Subcutaneous abdominal adipose tissue (tissue), 5 donors: ENCODE measurements at regions not wholly inside any gene's neighbourhood (a gene's known extent, or its start where the extent isn't known, plus 50 kb on each side); places are given as distances from the start of the nearest gene placed in this dataset.

Source experiments
- H3K27ac ChIP-seq: one replicate; pipeline ENCODE4 v1.7.0; 2013; ENCODE audit warnings: low read depth, mild to moderate bottlenecking, inconsistent platforms, low read length, moderate library complexity
- H3K27me3 ChIP-seq, 5 donors: one replicate each; pipeline ENCODE4 v1.7.0; 2013; ENCODE audit warnings: low read length in 5 of 5, inconsistent platforms in 1 of 5; ENCODE audit not compliant: control insufficient read depth in 5 of 5, insufficient read depth in 4 of 5
- H3K36me3 ChIP-seq, 5 donors: one replicate each; pipeline ENCODE4 v1.7.0; 2013; ENCODE audit warnings: low read length in 5 of 5; ENCODE audit not compliant: control insufficient read depth in 5 of 5, insufficient read depth in 5 of 5
- H3K4me1 ChIP-seq, 5 donors: one replicate each; pipeline ENCODE4 v1.7.0; 2013; ENCODE audit warnings: low read length in 5 of 5, mild to moderate bottlenecking in 3 of 5, moderate library complexity in 1 of 5; ENCODE audit not compliant: control insufficient read depth in 5 of 5, insufficient read depth in 5 of 5
- H3K4me3 ChIP-seq, 5 donors: one replicate each; pipeline ENCODE4 v1.7.0; 2013; ENCODE audit warnings: low read length in 5 of 5, low read depth in 1 of 5
- H3K9ac ChIP-seq, 5 donors: one replicate each; pipeline ENCODE4 v1.7.0; 2013; ENCODE audit warnings: low read length in 5 of 5, mild to moderate bottlenecking in 4 of 5, moderate library complexity in 3 of 5
- H3K9me3 ChIP-seq, 5 donors: one replicate each; pipeline ENCODE4 v1.7.0; 2013; ENCODE audit warnings: low read length in 5 of 5; ENCODE audit not compliant: control insufficient read depth in 5 of 5
- donor health status: healthy.
- donor health status: healthy.
- donor health status: healthy.
- donor health status: healthy.
- donor health status: healthy.

GRCh38 chr3:74564560-74564959 is 49.9 kb downstream of the CNTN3 start:
- no peak overlapping the region for H3K9ac ChIP-seq

GRCh38 chr3:74562558-74563269 is 51.7 kb downstream of the CNTN3 start:
- Histone ChIP-seq H3K27me3 (no peaks in the 10 kb centered on the region), H3K27ac (no peak overlapping the region), H3K9me3 (peaks cover 0 to 10% (median 4%) of the 10 kb centered on the region in 5 donors)

More at GRCh38 chr3:74564560-74564959, 49.9 kb downstream of the CNTN3 start:
- Histone ChIP-seq H3K27me3 (no peaks in the 10 kb centered on the region), H3K27ac (no peak overlapping the region), H3K9me3 (peaks cover 0 to 10% (median 4%) of the 10 kb centered on the region in 5 donors), H3K36me3 (no peaks in the 10 kb centered on the region), H3K4me3 (no peak overlapping the region), H3K4me1 (peaks cover 0 to 6% (median 0%) of the 10 kb centered on the region in 5 donors)

GRCh38 chr3:74561881-74562280 is 52.6 kb downstream of the CNTN3 start:
- peaks cover 0 to 6% (median 0%) of the 10 kb centered on the region in 5 donors for H3K4me1 ChIP-seq
- no peaks in the 10 kb centered on the region for H3K27me3 ChIP-seq
- H3K9ac ChIP-seq, result no peak overlapping the region
- no peak overlapping the region for H3K4me3 ChIP-seq
- H3K36me3 ChIP-seq, result no peaks in the 10 kb centered on the region
- peaks cover 0 to 10% (median 4%) of the 10 kb centered on the region in 5 donors for H3K9me3 ChIP-seq
- no peak overlapping the region for H3K27ac ChIP-seq

More at GRCh38 chr3:74562558-74563269, 51.7 kb downstream of the CNTN3 start:
- H3K36me3 ChIP-seq, result no peaks in the 10 kb centered on the region
- H3K4me3 ChIP-seq, result no peak overlapping the region
- H3K9ac ChIP-seq, result no peak overlapping the region
- peaks cover 0 to 6% (median 0%) of the 10 kb centered on the region in 5 donors for H3K4me1 ChIP-seq

- Histone ChIP-seq H3K4me3 (no peak overlapping the region), H3K36me3 (no peaks in the 10 kb centered on the region), H3K4me1 (peaks cover 0 to 6% (median 0%) of the 10 kb centered on the region in 5 donors), H3K9me3 (peaks cover 0 to 6% (median 4%) of the 10 kb centered on the region in 5 donors), H3K27me3 (no peaks in the 10 kb centered on the region), H3K27ac (no peak overlapping the region), H3K9ac (no peak overlapping the region)
Measured at GRCh38 chr3:74559261-74559660, 55.2 kb downstream of the CNTN3 start.

GRCh38 chr3:74550686-74551085 is 63.8 kb downstream of the CNTN3 start:
- H3K4me1 ChIP-seq, result peaks cover 0 to 5% (median 0%) of the 10 kb centered on the region in 5 donors
- H3K36me3 ChIP-seq, result no peaks in the 10 kb centered on the region
- no peak overlapping the region for H3K9ac ChIP-seq
- H3K9me3 ChIP-seq, result no peaks in the 10 kb centered on the region
- no peak overlapping the region for H3K4me3 ChIP-seq
- H3K27me3 ChIP-seq, result no peaks in the 10 kb centered on the region
- no peak overlapping the region for H3K27ac ChIP-seq

- H3K4me1 ChIP-seq, result peaks cover 0 to 5% (median 0%) of the 10 kb centered on the region in 5 donors
- no peak overlapping the region for H3K27ac ChIP-seq
- no peaks in the 10 kb centered on the region for H3K9me3 ChIP-seq
- H3K4me3 ChIP-seq, result no peak overlapping the region
- no peaks in the 10 kb centered on the region for H3K27me3 ChIP-seq
- no peak overlapping the region for H3K9ac ChIP-seq
- H3K36me3 ChIP-seq, result no peaks in the 10 kb centered on the region
Measured at GRCh38 chr3:74546426-74546825, 68.0 kb downstream of the CNTN3 start.

- H3K27me3 ChIP-seq, result no peaks in the 10 kb centered on the region
- no peak overlapping the region for H3K4me3 ChIP-seq
- H3K4me1 ChIP-seq, result peaks cover 0 to 7% (median 3%) of the 10 kb centered on the region in 5 donors
- no peaks in the 10 kb centered on the region for H3K36me3 ChIP-seq
- no peak overlapping the region for H3K27ac ChIP-seq
- H3K9me3 ChIP-seq, result no peaks in the 10 kb centered on the region
- H3K9ac ChIP-seq, result no peak overlapping the region
Measured at GRCh38 chr3:74542441-74542840, 72.0 kb downstream of the CNTN3 start.

- no peak overlapping the region for H3K9ac ChIP-seq
- peaks cover 0 to 7% (median 3%) of the 10 kb centered on the region in 5 donors for H3K4me1 ChIP-seq
- no peaks in the 10 kb centered on the region for H3K36me3 ChIP-seq
- H3K9me3 ChIP-seq, result no peaks in the 10 kb centered on the region
- no peak overlapping the region for H3K4me3 ChIP-seq
- H3K27ac ChIP-seq, result no peak overlapping the region
- no peaks in the 10 kb centered on the region for H3K27me3 ChIP-seq
Measured at GRCh38 chr3:74539876-74540275, 74.6 kb downstream of the CNTN3 start.

- no peaks in the 10 kb centered on the region for H3K9me3 ChIP-seq
- no peak overlapping the region for H3K9ac ChIP-seq
- no peaks in the 10 kb centered on the region for H3K36me3 ChIP-seq
- H3K27me3 ChIP-seq, result no peaks in the 10 kb centered on the region
- peaks cover 0 to 7% (median 3%) of the 10 kb centered on the region in 5 donors for H3K4me1 ChIP-seq
- no peak overlapping the region for H3K4me3 ChIP-seq
- H3K27ac ChIP-seq, result no peak overlapping the region
Measured at GRCh38 chr3:74538669-74539068, 75.8 kb downstream of the CNTN3 start.

- Histone ChIP-seq H3K4me3 (no peak overlapping the region), H3K9ac (no peak overlapping the region), H3K27ac (peak overlapping the region; percentile 19), H3K27me3 (no peaks in the 10 kb centered on the region), H3K36me3 (no peaks in the 10 kb centered on the region), H3K4me1 (peaks cover 0 to 7% (median 3%) of the 10 kb centered on the region in 5 donors), H3K9me3 (no peaks in the 10 kb centered on the region)
Measured at GRCh38 chr3:74537857-74538256, 76.6 kb downstream of the CNTN3 start.
